GM19438 (cell line): ENCODE measurements at regions not wholly inside any gene's neighbourhood (a gene's known extent, or its start where the extent isn't known, plus 50 kb on each side); places are given as distances from the start of the nearest gene placed in this dataset.

ENCODE experiments used
- ATAC-seq: cut with Tn5 transposase; IDR thresholded peaks from one replicate; pipeline ENCODE4 v1.9.1; 2021; ENCODE audit warnings: low read depth; ENCODE audit not compliant: unreplicated experiment

- ATAC-seq = no peak
These were observed 207.6 kb upstream of the KLF14 start for GRCh38 chr7:130941322-130942210.

- ATAC-seq = no peak
These were observed 208.4 kb upstream of the KLF14 start for GRCh38 chr7:130942211-130942964.

- no peak for ATAC-seq
These were observed 209.4 kb upstream of the KLF14 start for GRCh38 chr7:130943336-130943901.

- ATAC-seq = no peak
These were observed 210.0 kb upstream of the KLF14 start for GRCh38 chr7:130943981-130944380.

- no peak for ATAC-seq
These were observed 211.0 kb upstream of the KLF14 start for GRCh38 chr7:130944997-130945396.

GRCh38 chr7:130945411-130945811 lies 211.4 kb upstream of the KLF14 start:
- no peak for ATAC-seq

GRCh38 chr7:130946114-130946513 lies 212.1 kb upstream of the KLF14 start:
- ATAC-seq = no peak

- ATAC-seq = no peak
These were observed 214.0 kb upstream of the KLF14 start for GRCh38 chr7:130947792-130948580.

GRCh38 chr7:130948822-130949221 lies 214.8 kb upstream of the KLF14 start:
- ATAC-seq = no peak

GRCh38 chr7:130949550-130949949 lies 215.5 kb upstream of the KLF14 start:
- no peak for ATAC-seq

GRCh38 chr7:130950054-130950453 lies 216.0 kb upstream of the KLF14 start:
- no peak for ATAC-seq

GRCh38 chr7:130950741-130951140 lies 216.7 kb upstream of the KLF14 start:
- no peak for ATAC-seq

- no peak for ATAC-seq
These were observed 217.4 kb upstream of the KLF14 start for GRCh38 chr7:130951303-130951975.

- no peak for ATAC-seq
These were observed 218.2 kb upstream of the KLF14 start for GRCh38 chr7:130951976-130952876.

- no peak for ATAC-seq
These were observed 219.2 kb upstream of the KLF14 start for GRCh38 chr7:130953196-130953595.

- no peak for ATAC-seq
These were observed 221.0 kb upstream of the KLF14 start for GRCh38 chr7:130954918-130955564.

- ATAC-seq = no peak
These were observed 221.5 kb upstream of the KLF14 start for GRCh38 chr7:130955565-130955919.

- ATAC-seq = no peak
These were observed 222.6 kb upstream of the KLF14 start for GRCh38 chr7:130956417-130957136.
